ENCODE measurements at regions not wholly inside any gene's neighbourhood (a gene's known extent, or its start where the extent isn't known, plus 50 kb on each side); places are given as distances from the start of the nearest gene placed in this dataset.

GRCh38 chr15:47294765-47295259, 422.5 kb upstream of the SEMA6D start:
- H3K9me3 ChIP-seq (ENCODE audit: control insufficient read depth, low read length): no peaks in the 10 kb centered on the region
- no peaks in the 10 kb centered on the region for H3K9me3 Mint-ChIP-seq
- no peaks in the 10 kb centered on the region for H3K4me1 ChIP-seq (ENCODE audit: control insufficient read depth, insufficient read depth, low read length)
- no peak overlapping the region for H3K27ac Mint-ChIP-seq
- no peak for TF ChIP-seq CTCF (conservative IDR thresholded peaks at IDR 0.05)
- H3K4me1 Mint-ChIP-seq: peaks cover 8% of the 10 kb centered on the region
- no peaks in the 10 kb centered on the region for H3K36me3 ChIP-seq (ENCODE audit: control insufficient read depth, insufficient read depth, low read length)
- H3K4me3 ChIP-seq (ENCODE audit: low read length): no peak overlapping the region
- 75 to 77% methylated on average over 3 of the region's 3 CpGs for WGBS, 2 experiments (ENCODE audit: insufficient coverage in 1 of 2, insufficient read length in 1 of 2)
- no peaks in the 10 kb centered on the region for H3K36me3 Mint-ChIP-seq (ENCODE audit: low read depth)
- H3K9ac ChIP-seq (ENCODE audit: extremely low read depth, low read length, poor library complexity, severe bottlenecking): no peak overlapping the region
- H3K4me3 Mint-ChIP-seq: no peak overlapping the region
- H3K27me3 ChIP-seq (ENCODE audit: control insufficient read depth, insufficient read depth, low read length, poor library complexity, severe bottlenecking): no peaks in the 10 kb centered on the region
- no peak for DNase-seq
- no peak overlapping the region for H3K27ac ChIP-seq (ENCODE audit: low read depth, low read length)
- H3K27me3 Mint-ChIP-seq (ENCODE audit: insufficient read depth): no peaks in the 10 kb centered on the region

- H3K4me1 ChIP-seq (ENCODE audit: control insufficient read depth, insufficient read depth, low read length): no peaks in the 10 kb centered on the region
- H3K27ac Mint-ChIP-seq: no peak overlapping the region
- no peaks in the 10 kb centered on the region for H3K9me3 ChIP-seq (ENCODE audit: control insufficient read depth, low read length)
- no peaks in the 10 kb centered on the region for H3K27me3 ChIP-seq (ENCODE audit: control insufficient read depth, insufficient read depth, low read length, poor library complexity, severe bottlenecking)
- no peaks in the 10 kb centered on the region for H3K9me3 Mint-ChIP-seq
- no peak for DNase-seq
- H3K27me3 Mint-ChIP-seq (ENCODE audit: insufficient read depth): no peaks in the 10 kb centered on the region
- no peak overlapping the region for H3K4me3 Mint-ChIP-seq
- 97% methylated on average over 3 of the region's 4 CpGs; no CpG with 5 or more reads in 1 of the 2 experiments for WGBS, 2 experiments (ENCODE audit: insufficient coverage in 1 of 2, insufficient read length in 1 of 2)
- H3K36me3 Mint-ChIP-seq (ENCODE audit: low read depth): no peaks in the 10 kb centered on the region
- no peaks in the 10 kb centered on the region for H3K36me3 ChIP-seq (ENCODE audit: control insufficient read depth, insufficient read depth, low read length)
- peaks cover 11% of the 10 kb centered on the region for H3K4me1 Mint-ChIP-seq
- TF ChIP-seq CTCF (conservative IDR thresholded peaks at IDR 0.05): no peak
- no peak overlapping the region for H3K27ac ChIP-seq (ENCODE audit: low read depth, low read length)
- no peak overlapping the region for H3K4me3 ChIP-seq (ENCODE audit: low read length)
- no peak overlapping the region for H3K9ac ChIP-seq (ENCODE audit: extremely low read depth, low read length, poor library complexity, severe bottlenecking)
Observed at GRCh38 chr15:47296881-47297280, 420.4 kb upstream of the SEMA6D start.

- no peak overlapping the region for H3K27ac ChIP-seq (ENCODE audit: low read depth, low read length)
- H3K27me3 Mint-ChIP-seq (ENCODE audit: insufficient read depth): no peaks in the 10 kb centered on the region
- H3K4me1 ChIP-seq (ENCODE audit: control insufficient read depth, insufficient read depth, low read length): no peaks in the 10 kb centered on the region
- H3K36me3 ChIP-seq (ENCODE audit: control insufficient read depth, insufficient read depth, low read length): no peaks in the 10 kb centered on the region
- no peak for TF ChIP-seq CTCF (conservative IDR thresholded peaks at IDR 0.05)
- H3K9me3 ChIP-seq (ENCODE audit: control insufficient read depth, low read length): no peaks in the 10 kb centered on the region
- no peak overlapping the region for H3K4me3 Mint-ChIP-seq
- H3K27ac Mint-ChIP-seq: no peak overlapping the region
- H3K9me3 Mint-ChIP-seq: no peaks in the 10 kb centered on the region
- H3K4me1 Mint-ChIP-seq: peaks cover 11% of the 10 kb centered on the region
- H3K36me3 Mint-ChIP-seq (ENCODE audit: low read depth): no peaks in the 10 kb centered on the region
- H3K27me3 ChIP-seq (ENCODE audit: control insufficient read depth, insufficient read depth, low read length, poor library complexity, severe bottlenecking): peaks cover 6% of the 10 kb centered on the region
- H3K4me3 ChIP-seq (ENCODE audit: low read length): no peak overlapping the region
- WGBS, 2 experiments (ENCODE audit: insufficient coverage in 1 of 2, insufficient read length in 1 of 2): 43 to 68% methylated on average over 4 to 5 of the region's 5 CpGs
- H3K9ac ChIP-seq (ENCODE audit: extremely low read depth, low read length, poor library complexity, severe bottlenecking): no peak overlapping the region
- DNase-seq: no peak
Observed at GRCh38 chr15:47299846-47300434, 417.4 kb upstream of the SEMA6D start.
